SK-N-SH (cell line): ENCODE measurements at regions not wholly inside any gene's neighbourhood (a gene's known extent, or its start where the extent isn't known, plus 50 kb on each side); places are given as distances from the start of the nearest gene placed in this dataset.
"Not testable (repeated sequence)": the region's sequence is repeated elsewhere in the genome, so short reads cannot be mapped to it uniquely, and the experiment has no call there.

Source experiments
- CTCF ChIA-PET: fragments of 300-600, 350-600 bp; formaldehyde crosslinking; extraction: SDS; loops from one replicate; lab custom pipeline; 2021; lab: Yijun Ruan, JAX
- POLR2A ChIA-PET: fragments of 350-600 bp; sonication (Branson Sonifier 250); formaldehyde crosslinking; extraction: SDS; loops from one replicate; lab custom pipeline; 2020; ENCODE audit warnings: antibody characterized with exemption, inconsistent platforms; lab: Yijun Ruan, JAX
- DNase-seq: peaks from one replicate; pipeline ENCODE4 v3.0.0; 2012
- H2AFZ ChIP-seq: fragments of 200-600 bp; sonication (generic); 2 replicates; pipeline ENCODE4 v1.8.1; 2016; ENCODE audit warnings: antibody characterized with exemption, mild to moderate bottlenecking, low read depth
- H3F3A ChIP-seq: fragments of 200-600 bp; sonication (generic); replicated peaks from 2 replicates; pipeline ENCODE3; 2016; ENCODE audit warnings: antibody characterized with exemption, mild to moderate bottlenecking; ENCODE audit not compliant: insufficient read depth
- H3K27ac ChIP-seq, 2 experiments: fragments of 200-500 bp in 1 of 2; fragments of 200-600 bp in 1 of 2; sonication (Bioruptor generic) in 1 of 2; sonication (generic), shearing (Covaris generic) in 1 of 2; 2 replicates each; pipeline versions ENCODE4 v1.5.1 to v1.6.1; 2014 to 2016; ENCODE audit warnings: low read depth in 2 of 2, inconsistent platforms in 1 of 2, low read length in 1 of 2, mild to moderate bottlenecking in 1 of 2, mixed read lengths in 1 of 2
- H3K27me3 ChIP-seq: fragments of 200-600 bp; sonication (generic), shearing (Covaris generic); 2 replicates; pipeline ENCODE4 v1.6.1; 2016; ENCODE audit warnings: mixed run types; ENCODE audit not compliant: insufficient read depth
- H3K36me3 ChIP-seq, 2 experiments: fragments of 200-500 bp in 1 of 2; fragments of 200-600 bp in 1 of 2; sonication (Bioruptor generic) in 1 of 2; sonication (generic) in 1 of 2; replicated peaks in 1 of 2; 2 replicates each; pipeline versions ENCODE3 to v1.5.1; 2014 to 2016; ENCODE audit warnings: low read length in 1 of 2, mild to moderate bottlenecking in 1 of 2; ENCODE audit not compliant: insufficient read depth in 2 of 2, control insufficient read depth in 1 of 2
- H3K4me1 ChIP-seq, 2 experiments: fragments of 200-500 bp in 1 of 2; fragments of 200-600 bp in 1 of 2; sonication (Bioruptor generic) in 1 of 2; sonication (generic), shearing (Covaris generic) in 1 of 2; 2 replicates each; pipeline versions ENCODE4 v1.5.1 to v1.6.1; 2014 to 2016; ENCODE audit warnings: low read depth in 1 of 2, low read length in 1 of 2, mixed run types in 1 of 2; ENCODE audit not compliant: insufficient read depth in 2 of 2, control insufficient read depth in 1 of 2
- H3K4me2 ChIP-seq: fragments of 200-600 bp; sonication (generic), shearing (Covaris generic); 2 replicates; pipeline ENCODE4 v1.6.1; 2017; ENCODE audit warnings: mixed run types
- H3K4me3 ChIP-seq, 2 experiments: fragments of 200-500 bp in 1 of 2; fragments of 200-600 bp in 1 of 2; sonication (Bioruptor generic) in 1 of 2; sonication (generic), shearing (Covaris generic) in 1 of 2; 2 replicates each; pipeline versions ENCODE4 v1.5.1 to v1.8.1; 2014 to 2016; ENCODE audit warnings: low read depth in 2 of 2, inconsistent platforms in 1 of 2, low read length in 1 of 2, mild to moderate bottlenecking in 1 of 2, mixed read lengths in 1 of 2, moderate library complexity in 1 of 2
- H3K79me2 ChIP-seq: fragments of 200-600 bp; sonication (generic); 2 replicates; pipeline ENCODE4 v1.8.1; 2017; ENCODE audit warnings: mild to moderate bottlenecking; ENCODE audit not compliant: insufficient read depth
- H3K9ac ChIP-seq: fragments of 200-600 bp; sonication (generic); 2 replicates; pipeline ENCODE4 v1.6.1; 2017; ENCODE audit warnings: mixed run types
- H3K9me2 ChIP-seq: fragments of 200-600 bp; sonication (generic); 2 replicates; pipeline ENCODE4 v1.6.1; 2017; ENCODE audit warnings: mixed run types
- H3K9me3 ChIP-seq: fragments of 200-600 bp; sonication (generic); 2 replicates; pipeline ENCODE4 v1.6.1; 2017; ENCODE audit warnings: mixed run types, mild to moderate bottlenecking, moderate library complexity
- H4K20me1 ChIP-seq: fragments of 200-600 bp; sonication (generic); 2 replicates; pipeline ENCODE4 v1.6.1; 2017; ENCODE audit warnings: mild to moderate bottlenecking, mixed run types; ENCODE audit not compliant: insufficient read depth
- CHD2 ChIP-seq: fragments of 150-350 bp; IDR thresholded peaks from 2 replicates; pipeline ENCODE4 v1.6.1; 2018; ENCODE audit warnings: low read length; ENCODE audit not compliant: partially characterized antibody
- ELF1 ChIP-seq: IDR thresholded peaks from 2 replicates; pipeline ENCODE4 v1.4.0; 2012
- FOSL2 ChIP-seq: IDR thresholded peaks from 2 replicates; pipeline ENCODE4 v1.4.0; 2012; ENCODE audit warnings: low read depth, mild to moderate bottlenecking, moderate library complexity, borderline replicate concordance
- FOXJ3 ChIP-seq: sonication (generic); formaldehyde crosslinking; IDR thresholded peaks from 2 replicates; pipeline ENCODE4 v1.5.1; 2020; ENCODE audit warnings: mild to moderate bottlenecking, missing genetic modification reagents
- FOXM1 ChIP-seq: IDR thresholded peaks from 2 replicates; pipeline ENCODE4 v1.4.0; 2012; ENCODE audit warnings: low read depth, mild to moderate bottlenecking
- GABPA ChIP-seq: IDR thresholded peaks from 2 replicates; pipeline ENCODE4 v1.4.0; 2012; ENCODE audit warnings: low read depth, mild to moderate bottlenecking
- GATA2 ChIP-seq: sonication (generic); formaldehyde crosslinking; IDR thresholded peaks from 2 replicates; pipeline ENCODE4 v1.5.0; 2020; ENCODE audit warnings: mild to moderate bottlenecking, missing genetic modification reagents
- JUND ChIP-seq: IDR thresholded peaks from 2 replicates; pipeline ENCODE4 v1.4.0; 2012
- MXI1 ChIP-seq: IDR thresholded peaks from 2 replicates; pipeline ENCODE4 v1.6.1; 2012; ENCODE audit warnings: mild to moderate bottlenecking, low read depth, low read length, improper control_type of control experiment
- NFIC ChIP-seq: IDR thresholded peaks from 2 replicates; pipeline ENCODE4 v1.4.0; 2012; ENCODE audit warnings: borderline replicate concordance
- NRF1 ChIP-seq: IDR thresholded peaks from 2 replicates; pipeline ENCODE4 v1.6.1; 2012; ENCODE audit warnings: low read depth, mild to moderate bottlenecking, low read length
- RAD21 ChIP-seq: IDR thresholded peaks from 2 replicates; pipeline ENCODE4 v1.6.1; 2012; ENCODE audit warnings: mild to moderate bottlenecking, low read length
- RFX5 ChIP-seq: IDR thresholded peaks from 2 replicates; pipeline ENCODE4 v1.6.1; 2012; ENCODE audit warnings: mild to moderate bottlenecking, improper control_type of control experiment, low read length
- SIN3A ChIP-seq: IDR thresholded peaks from 2 replicates; pipeline ENCODE4 v1.6.1; 2012; ENCODE audit warnings: low read depth, mild to moderate bottlenecking, low read length, moderate library complexity, borderline replicate concordance
- SMC3 ChIP-seq: IDR thresholded peaks from 2 replicates; pipeline ENCODE4 v1.6.1; 2012; ENCODE audit warnings: low read depth, low read length, improper control_type of control experiment
- YY1 ChIP-seq: IDR thresholded peaks from 2 replicates; pipeline ENCODE4 v1.4.0; 2012; ENCODE audit warnings: low read depth, mild to moderate bottlenecking
- WGBS: methylation state at CpG from one replicate; pipeline ENCODE4 v1.1.6; 2017; ENCODE audit warnings: low lambda C conversion rate; 5-methylcytosine and 5-hydroxymethylcytosine counted together
- TF ChIP-seq, protein P1 (sequence below): fragments of 200-600 bp; sonication (generic); IDR thresholded peaks from 2 replicates; pipeline ENCODE4 v1.6.1; 2017; ENCODE audit warnings: antibody characterized with exemption, mild to moderate bottlenecking, moderate library complexity
- TF ChIP-seq, protein P2 (sequence below): IDR thresholded peaks from 2 replicates; pipeline ENCODE4 v1.4.0; 2012; ENCODE audit warnings: low read depth, borderline replicate concordance

DNA sequence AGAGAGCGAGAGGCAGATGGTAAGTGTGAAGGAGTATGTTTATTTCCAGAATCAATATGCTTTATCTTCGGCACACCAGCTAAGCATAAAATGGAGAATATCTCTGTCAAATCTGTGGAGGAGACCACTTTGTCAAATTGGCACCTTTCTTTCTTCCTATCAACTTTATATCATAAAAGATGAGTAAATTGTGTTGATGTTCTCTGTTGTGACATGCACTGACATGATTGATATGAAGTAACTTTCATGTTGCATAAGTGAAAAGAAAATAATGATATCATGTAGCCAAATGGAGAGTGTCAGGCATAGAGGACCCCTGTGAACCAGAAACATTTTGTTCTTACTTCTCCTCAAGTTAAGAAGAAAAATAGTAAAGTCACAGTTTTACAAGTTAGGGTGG lies 753.8 kb downstream of the ZNF385D start (continued):
- TF ChIP-seq RFX5: no peak
- TF ChIP-seq, protein P1, sequence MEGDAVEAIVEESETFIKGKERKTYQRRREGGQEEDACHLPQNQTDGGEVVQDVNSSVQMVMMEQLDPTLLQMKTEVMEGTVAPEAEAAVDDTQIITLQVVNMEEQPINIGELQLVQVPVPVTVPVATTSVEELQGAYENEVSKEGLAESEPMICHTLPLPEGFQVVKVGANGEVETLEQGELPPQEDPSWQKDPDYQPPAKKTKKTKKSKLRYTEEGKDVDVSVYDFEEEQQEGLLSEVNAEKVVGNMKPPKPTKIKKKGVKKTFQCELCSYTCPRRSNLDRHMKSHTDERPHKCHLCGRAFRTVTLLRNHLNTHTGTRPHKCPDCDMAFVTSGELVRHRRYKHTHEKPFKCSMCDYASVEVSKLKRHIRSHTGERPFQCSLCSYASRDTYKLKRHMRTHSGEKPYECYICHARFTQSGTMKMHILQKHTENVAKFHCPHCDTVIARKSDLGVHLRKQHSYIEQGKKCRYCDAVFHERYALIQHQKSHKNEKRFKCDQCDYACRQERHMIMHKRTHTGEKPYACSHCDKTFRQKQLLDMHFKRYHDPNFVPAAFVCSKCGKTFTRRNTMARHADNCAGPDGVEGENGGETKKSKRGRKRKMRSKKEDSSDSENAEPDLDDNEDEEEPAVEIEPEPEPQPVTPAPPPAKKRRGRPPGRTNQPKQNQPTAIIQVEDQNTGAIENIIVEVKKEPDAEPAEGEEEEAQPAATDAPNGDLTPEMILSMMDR: no peak
- no peak for TF ChIP-seq NFIC
- no peak for TF ChIP-seq CHD2
- TF ChIP-seq GABPA: no peak
- no peak for TF ChIP-seq MXI1
- TF ChIP-seq FOXJ3: no peak
- TF ChIP-seq YY1: no peak

DNA sequence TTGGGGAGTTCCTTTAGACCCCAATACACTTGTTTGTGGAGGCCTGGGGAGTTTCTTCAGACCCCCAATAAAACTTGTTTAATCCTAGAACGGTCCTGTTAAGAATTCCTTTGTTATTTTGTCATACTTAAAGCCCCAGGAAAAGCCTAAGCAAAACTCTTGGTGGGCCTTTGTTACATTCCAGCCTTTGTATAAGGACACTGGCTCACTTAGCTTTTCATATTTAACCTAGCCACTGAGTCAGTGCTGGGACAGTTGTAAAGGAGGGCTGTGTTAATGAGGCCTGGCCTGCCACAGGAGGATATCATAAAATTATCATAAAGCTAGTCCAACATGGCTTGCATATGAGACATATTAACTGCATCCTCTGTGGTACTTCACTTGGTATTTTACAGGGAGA lies 760.1 kb downstream of the ZNF385D start:
- Histone ChIP-seq H3K9me3 (no peaks in the 10 kb centered on the region), H3K27me3 (no peaks in the 10 kb centered on the region), H4K20me1 (no peaks in the 10 kb centered on the region), H3K79me2 (no peaks in the 10 kb centered on the region), H3K9ac (no peak overlapping the region), H3K36me3 (no peaks in the 10 kb centered on the region), H2AFZ (no peak overlapping the region), H3K9me2 (no peaks in the 10 kb centered on the region)
- CTCF ChIA-PET: interaction anchor here (1.2 kb wide), 1 partner anchor 10 kb away, joined by 4 read pairs; no protein-coding TSS in a partner anchor
- TF ChIP-seq SIN3A (no peak), FOXM1 (no peak), FOSL2 (no peak), YY1 (no peak), JUND (no peak), GATA2 (CRISPR knock-in tag) (no peak), NRF1 (no peak), FOXJ3 (no peak), ELF1 (no peak), RAD21 (no peak), MXI1 (no peak), SMC3 (no peak)
- TF ChIP-seq, protein P2, sequence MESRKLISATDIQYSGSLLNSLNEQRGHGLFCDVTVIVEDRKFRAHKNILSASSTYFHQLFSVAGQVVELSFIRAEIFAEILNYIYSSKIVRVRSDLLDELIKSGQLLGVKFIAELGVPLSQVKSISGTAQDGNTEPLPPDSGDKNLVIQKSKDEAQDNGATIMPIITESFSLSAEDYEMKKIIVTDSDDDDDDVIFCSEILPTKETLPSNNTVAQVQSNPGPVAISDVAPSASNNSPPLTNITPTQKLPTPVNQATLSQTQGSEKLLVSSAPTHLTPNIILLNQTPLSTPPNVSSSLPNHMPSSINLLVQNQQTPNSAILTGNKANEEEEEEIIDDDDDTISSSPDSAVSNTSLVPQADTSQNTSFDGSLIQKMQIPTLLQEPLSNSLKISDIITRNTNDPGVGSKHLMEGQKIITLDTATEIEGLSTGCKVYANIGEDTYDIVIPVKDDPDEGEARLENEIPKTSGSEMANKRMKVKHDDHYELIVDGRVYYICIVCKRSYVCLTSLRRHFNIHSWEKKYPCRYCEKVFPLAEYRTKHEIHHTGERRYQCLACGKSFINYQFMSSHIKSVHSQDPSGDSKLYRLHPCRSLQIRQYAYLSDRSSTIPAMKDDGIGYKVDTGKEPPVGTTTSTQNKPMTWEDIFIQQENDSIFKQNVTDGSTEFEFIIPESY: no peak
- TF ChIP-seq, all 33 proteins: peak for 0
- Histone ChIP-seq H3K4me2 (no peak overlapping the region), H3K4me1 (no peaks in the 10 kb centered on the region), H3K4me3 (no peak overlapping the region), H3K27ac (no peak overlapping the region), H3F3A (no peaks in the 10 kb centered on the region)
- DNase-seq: no peak
- 53% methylated on average over 1 of the region's 1 CpG for WGBS
- POLR2A ChIA-PET: no interaction called here

DNA sequence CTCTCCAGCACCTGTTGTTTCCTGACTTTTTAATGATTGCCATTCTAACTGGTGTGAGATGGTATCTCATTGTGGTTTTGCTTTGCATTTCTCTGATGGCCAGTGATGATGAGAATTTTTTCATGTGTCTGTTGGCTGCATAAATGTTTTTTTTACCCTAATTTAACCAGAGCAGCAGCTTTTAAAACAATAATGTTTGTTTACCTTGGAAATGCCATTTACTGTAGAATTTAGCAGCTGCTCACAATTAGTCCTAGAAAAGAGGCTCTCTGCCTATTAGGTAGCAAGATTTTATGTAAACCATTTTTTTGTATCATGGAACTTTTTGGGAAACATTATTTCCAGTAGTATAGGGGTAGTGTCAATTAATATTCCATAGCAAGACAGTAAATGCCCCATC lies 761.4 kb downstream of the ZNF385D start:
- H3K9ac ChIP-seq, DNase-seq, H2AFZ ChIP-seq, H3K27ac ChIP-seq, H4K20me1 ChIP-seq, H3K9me3 ChIP-seq, POLR2A ChIA-PET, H3K27me3 ChIP-seq, H3F3A ChIP-seq, H3K4me1 ChIP-seq, H3K79me2 ChIP-seq, H3K4me3 ChIP-seq, H3K9me2 ChIP-seq, H3K4me2 ChIP-seq, H3K36me3 ChIP-seq: not testable (repeated sequence)
- CTCF ChIA-PET: interaction anchor here (1.2 kb wide), 1 partner anchor 9 kb away, joined by 4 read pairs; no protein-coding TSS in a partner anchor
